ENCODE measurements at regions not wholly inside any gene's neighbourhood (a gene's known extent, or its start where the extent isn't known, plus 50 kb on each side); places are given as distances from the start of the nearest gene placed in this dataset.

GRCh38 chr1:229851511-229851910 lies 215.5 kb upstream of the GALNT2 start:
- TF ChIP-seq POLR2A (IDR thresholded peaks at IDR 0.05; ENCODE audit: extremely low read depth, insufficient read length), result no peak
- TF ChIP-seq MYC (IDR thresholded peaks at IDR 0.05; ENCODE audit: low read depth, low read length), result no peak

Measured in NB4 (cell line).